OCI-LY3 (cell line): ENCODE measurements at regions not wholly inside any gene's neighbourhood (a gene's known extent, or its start where the extent isn't known, plus 50 kb on each side); places are given as distances from the start of the nearest gene placed in this dataset.

Experiments used
- H2AFZ ChIP-seq: fragments of 200-600, 300-600 bp; shearing (Covaris generic); 2 replicates; pipeline ENCODE4 v1.6.0; 2014; ENCODE audit warnings: antibody characterized with exemption, low read depth, low read length
- H3K27ac ChIP-seq: fragments of 200-600, 300-600 bp; sonication (generic); 2 replicates; pipeline ENCODE4 v1.5.1; 2014; ENCODE audit warnings: mild to moderate bottlenecking, low read length, moderate library complexity, mixed read lengths
- H3K27me3 ChIP-seq: fragments of 200-600, 300-600 bp; sonication (generic); 2 replicates; pipeline ENCODE4 v1.6.1; 2014; ENCODE audit warnings: low read depth, low read length, mixed read lengths
- H3K36me3 ChIP-seq: fragments of 200-600, 300-600 bp; sonication (generic); replicated peaks from 2 replicates; pipeline ENCODE3; 2014; ENCODE audit warnings: low read depth, low read length, mixed read lengths
- H3K4me1 ChIP-seq: fragments of 300-600, 200-600 bp; sonication (generic); 2 replicates; pipeline ENCODE4 v1.6.1; 2014; ENCODE audit warnings: low read length, mixed read lengths
- H3K4me2 ChIP-seq: fragments of 200-600, 300-600 bp; sonication (generic); 2 replicates; pipeline ENCODE4 v1.6.1; 2014; ENCODE audit warnings: low read length, mixed read lengths
- H3K4me3 ChIP-seq: fragments of 300-600, 200-600 bp; sonication (generic); 2 replicates; pipeline ENCODE4 v1.5.1; 2014; ENCODE audit warnings: antibody characterized with exemption, mild to moderate bottlenecking, low read length, moderate library complexity
- H3K79me2 ChIP-seq: fragments of 300-600, 200-600 bp; shearing (Covaris generic); 2 replicates; pipeline ENCODE4 v1.6.1; 2014; ENCODE audit warnings: mild to moderate bottlenecking, low read length, mixed read lengths
- H3K9ac ChIP-seq: fragments of 300-600, 200-600 bp; shearing (Covaris generic); 2 replicates; pipeline ENCODE4 v1.6.0; 2014; ENCODE audit warnings: mild to moderate bottlenecking, low read length, moderate library complexity
- H3K9me3 ChIP-seq: fragments of 200-600, 300-600 bp; shearing (Covaris generic); 2 replicates; pipeline ENCODE4 v1.6.1; 2014; ENCODE audit warnings: low read length, mixed read lengths; ENCODE audit not compliant: insufficient read depth
- H4K20me1 ChIP-seq: fragments of 200-600, 300-600 bp; sonication (generic); 2 replicates; pipeline ENCODE4 v1.6.1; 2016; ENCODE audit warnings: low read length, mixed read lengths; ENCODE audit not compliant: insufficient read depth
- EZH2phosphoT487 ChIP-seq: fragments of 200-600 bp; shearing (Covaris generic); IDR thresholded peaks from 2 replicates; pipeline ENCODE4 v1.6.1; 2018; ENCODE audit warnings: antibody characterized with exemption, mixed run types, low read depth
- TF ChIP-seq, protein P1 (sequence below): fragments of 200-600, 300-600 bp; sonication (generic); IDR thresholded peaks from 2 replicates; pipeline ENCODE4 v1.5.1; 2014; ENCODE audit warnings: antibody characterized with exemption, low read length, low read depth

GRCh38 chr5:176741561-176742211, 68.7 kb upstream of the UNC5A start:
- Histone ChIP-seq H3K27ac (no peak overlapping the region), H3K4me3 (no peak overlapping the region), H3K4me2 (no peak overlapping the region), H3K36me3 (no peaks in the 10 kb centered on the region), H3K79me2 (no peaks in the 10 kb centered on the region), H3K27me3 (0 out of 2 replicates have a peak, but pooled peaks cover 4% of the 10 kb centered on the region), H3K9ac (no peak overlapping the region), H3K4me1 (no peaks in the 10 kb centered on the region), H4K20me1 (no peaks in the 10 kb centered on the region), H3K9me3 (no peaks in the 10 kb centered on the region), H2AFZ (no peak overlapping the region)
- TF ChIP-seq, protein P1, sequence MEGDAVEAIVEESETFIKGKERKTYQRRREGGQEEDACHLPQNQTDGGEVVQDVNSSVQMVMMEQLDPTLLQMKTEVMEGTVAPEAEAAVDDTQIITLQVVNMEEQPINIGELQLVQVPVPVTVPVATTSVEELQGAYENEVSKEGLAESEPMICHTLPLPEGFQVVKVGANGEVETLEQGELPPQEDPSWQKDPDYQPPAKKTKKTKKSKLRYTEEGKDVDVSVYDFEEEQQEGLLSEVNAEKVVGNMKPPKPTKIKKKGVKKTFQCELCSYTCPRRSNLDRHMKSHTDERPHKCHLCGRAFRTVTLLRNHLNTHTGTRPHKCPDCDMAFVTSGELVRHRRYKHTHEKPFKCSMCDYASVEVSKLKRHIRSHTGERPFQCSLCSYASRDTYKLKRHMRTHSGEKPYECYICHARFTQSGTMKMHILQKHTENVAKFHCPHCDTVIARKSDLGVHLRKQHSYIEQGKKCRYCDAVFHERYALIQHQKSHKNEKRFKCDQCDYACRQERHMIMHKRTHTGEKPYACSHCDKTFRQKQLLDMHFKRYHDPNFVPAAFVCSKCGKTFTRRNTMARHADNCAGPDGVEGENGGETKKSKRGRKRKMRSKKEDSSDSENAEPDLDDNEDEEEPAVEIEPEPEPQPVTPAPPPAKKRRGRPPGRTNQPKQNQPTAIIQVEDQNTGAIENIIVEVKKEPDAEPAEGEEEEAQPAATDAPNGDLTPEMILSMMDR, result no peak
- no peak for TF ChIP-seq EZH2phosphoT487

DNA sequence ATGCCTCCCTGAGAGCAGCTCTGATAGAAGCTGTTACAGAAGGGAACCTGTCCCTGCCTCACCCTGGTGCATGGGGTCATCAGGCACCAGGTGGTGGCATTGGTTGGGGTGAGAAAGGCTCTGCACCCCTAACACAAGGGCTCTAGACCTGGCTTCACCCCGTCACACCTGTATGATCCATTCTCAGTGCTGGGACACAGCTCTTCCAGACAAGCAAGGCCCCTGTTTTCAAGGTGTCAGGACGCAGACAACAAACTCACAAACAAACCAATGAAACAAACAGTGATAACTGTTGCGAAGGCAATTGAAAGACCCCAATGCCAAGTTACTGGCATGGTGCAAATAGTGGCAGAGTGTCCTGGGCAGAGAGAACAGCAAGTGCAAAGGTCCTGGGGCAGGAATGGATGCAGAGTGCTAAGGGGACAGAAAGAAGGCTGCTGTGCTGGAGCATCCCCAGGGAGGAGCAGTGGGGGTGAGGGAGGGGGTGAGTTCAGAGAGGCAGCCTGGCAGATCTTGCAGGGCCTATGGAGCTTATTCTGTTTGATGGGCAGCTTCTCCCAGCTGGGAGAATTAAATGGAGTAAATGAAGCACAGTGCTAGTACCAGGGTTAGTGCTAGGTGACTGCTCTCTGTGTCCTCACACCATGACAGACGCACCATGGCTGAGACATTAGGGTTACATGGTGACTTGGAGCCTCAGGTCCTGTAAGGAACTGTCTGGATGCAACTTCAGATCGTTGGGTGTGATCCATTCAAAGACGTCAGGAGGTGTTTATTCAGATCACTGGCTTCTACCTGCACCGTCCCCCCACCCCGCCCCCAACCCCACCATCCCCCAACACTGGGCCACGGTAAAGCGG, 67.9 kb upstream of the UNC5A start:
- no peak overlapping the region for H3K4me3 ChIP-seq
- H3K4me2 ChIP-seq, result no peak overlapping the region
- no peaks in the 10 kb centered on the region for H3K79me2 ChIP-seq
- no peaks in the 10 kb centered on the region for H3K36me3 ChIP-seq
- H3K27ac ChIP-seq, result no peak overlapping the region
- no peak overlapping the region for H3K9ac ChIP-seq
- no peaks in the 10 kb centered on the region for H4K20me1 ChIP-seq
- no peaks in the 10 kb centered on the region for H3K9me3 ChIP-seq
- H3K4me1 ChIP-seq, result no peaks in the 10 kb centered on the region
- TF ChIP-seq, protein P1, result no peak
- no peak for TF ChIP-seq EZH2phosphoT487
- no peak overlapping the region for H2AFZ ChIP-seq
- no peaks in the 10 kb centered on the region for H3K27me3 ChIP-seq

DNA sequence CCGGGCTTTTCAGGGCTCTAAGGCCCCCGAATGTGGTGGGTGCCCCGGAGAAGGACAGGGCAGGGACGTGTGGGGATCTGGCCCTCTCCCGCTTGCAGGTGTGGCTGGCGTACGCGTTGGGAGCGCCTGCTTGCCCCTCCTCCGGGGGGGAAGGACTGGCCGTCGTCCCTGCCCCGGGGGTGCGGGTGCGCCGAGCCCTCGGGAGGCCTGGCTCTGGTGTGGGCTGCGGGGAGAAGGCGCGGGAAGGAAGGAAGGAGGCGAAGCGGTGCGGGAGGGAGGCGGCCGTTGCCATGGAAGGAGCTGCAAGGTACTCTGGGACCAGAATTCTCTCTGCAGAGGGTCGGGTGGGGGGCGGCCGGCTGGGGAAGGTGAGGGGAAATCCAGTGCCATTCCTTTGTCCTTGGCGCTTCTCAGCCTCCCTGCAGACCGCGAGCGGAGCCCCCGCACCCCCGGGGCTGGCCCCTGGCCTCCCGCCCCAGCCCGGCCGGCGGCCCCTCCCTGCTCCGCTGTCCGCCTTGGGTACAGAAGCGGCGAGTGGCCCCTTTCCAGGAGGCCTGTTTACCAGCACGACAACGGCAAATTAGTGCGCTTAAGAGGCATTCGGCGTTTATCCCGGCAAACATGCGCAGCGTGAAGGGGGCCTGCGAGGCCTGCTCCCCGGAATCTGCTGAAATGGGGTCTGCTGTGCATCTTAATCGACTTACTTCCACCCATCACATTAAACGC, 67.1 kb upstream of the UNC5A start:
- TF ChIP-seq EZH2phosphoT487, result no peak
- TF ChIP-seq, protein P1, result no peak
- Histone ChIP-seq H3K4me3 (no peak overlapping the region), H2AFZ (no peak overlapping the region)

More for the DNA sequence above, 67.1 kb upstream of the UNC5A start:
- Histone ChIP-seq H3K27me3 (no peaks in the 10 kb centered on the region), H3K27ac (no peak overlapping the region), H3K4me2 (no peak overlapping the region), H3K9me3 (no peaks in the 10 kb centered on the region), H3K36me3 (no peaks in the 10 kb centered on the region), H3K9ac (no peak overlapping the region), H4K20me1 (no peaks in the 10 kb centered on the region), H3K4me1 (no peaks in the 10 kb centered on the region), H3K79me2 (no peaks in the 10 kb centered on the region)
